NCI-H1930 (cell line): ENCODE measurements at regions not wholly inside any gene's neighbourhood (a gene's known extent, or its start where the extent isn't known, plus 50 kb on each side); places are given as distances from the start of the nearest gene placed in this dataset.
"Not testable (repeated sequence)": the region's sequence is repeated elsewhere in the genome, so short reads cannot be mapped to it uniquely, and the experiment has no call there.

Experiments
- DNase-seq, 2 experiments: peaks; one replicate each; lab custom pipeline; 2025; lab: John Stamatoyannopoulos, UW

GRCh38 chr14:35938770-35939169 is 112.6 kb downstream of the BRMS1L start:
- DNase-seq = peak; percentile 52 to 68

GRCh38 chr14:35934499-35934898 is 108.4 kb downstream of the BRMS1L start:
- no peak for DNase-seq

- no peak for DNase-seq
Observed at GRCh38 chr14:35932659-35933159, 106.6 kb downstream of the BRMS1L start.

DNA sequence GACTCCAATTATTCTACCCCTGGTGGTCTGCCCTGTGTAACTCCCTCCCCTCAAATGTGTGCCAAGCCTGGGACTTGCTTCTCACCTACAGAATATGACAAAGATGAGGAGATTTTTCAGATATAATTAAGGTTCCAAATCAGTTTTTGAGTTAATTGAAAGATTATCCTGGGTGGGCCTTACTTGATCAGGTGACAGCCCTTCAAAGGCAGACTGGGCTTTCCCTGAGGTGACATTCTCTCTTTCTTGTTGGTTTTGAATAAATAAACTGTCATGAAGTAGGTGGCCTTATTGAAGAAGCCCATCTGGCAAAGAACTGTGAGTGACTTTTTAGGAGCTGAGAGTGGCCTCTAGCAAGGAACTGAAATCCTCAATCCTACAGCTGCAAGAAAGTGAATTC is 106.0 kb downstream of the BRMS1L start:
- no peak for DNase-seq

DNA sequence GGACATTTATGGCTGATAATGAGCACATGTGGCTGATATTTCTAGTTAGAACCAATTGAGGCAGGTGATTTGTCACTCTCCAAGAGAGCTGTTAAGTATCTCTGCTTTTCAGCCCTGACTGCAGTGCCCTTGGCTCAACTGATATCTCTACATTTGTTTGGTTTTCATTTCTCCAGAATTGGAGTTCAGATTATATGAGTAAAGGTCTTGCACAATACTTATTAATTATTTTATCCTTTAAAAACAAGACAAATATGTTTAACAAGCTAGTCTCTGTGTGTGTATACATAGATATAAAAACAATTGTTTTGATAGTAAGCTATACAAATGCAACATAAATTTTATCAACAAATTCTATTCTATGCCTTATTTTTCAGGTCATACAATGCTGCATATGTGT is 105.2 kb downstream of the BRMS1L start:
- DNase-seq = no peak

DNA sequence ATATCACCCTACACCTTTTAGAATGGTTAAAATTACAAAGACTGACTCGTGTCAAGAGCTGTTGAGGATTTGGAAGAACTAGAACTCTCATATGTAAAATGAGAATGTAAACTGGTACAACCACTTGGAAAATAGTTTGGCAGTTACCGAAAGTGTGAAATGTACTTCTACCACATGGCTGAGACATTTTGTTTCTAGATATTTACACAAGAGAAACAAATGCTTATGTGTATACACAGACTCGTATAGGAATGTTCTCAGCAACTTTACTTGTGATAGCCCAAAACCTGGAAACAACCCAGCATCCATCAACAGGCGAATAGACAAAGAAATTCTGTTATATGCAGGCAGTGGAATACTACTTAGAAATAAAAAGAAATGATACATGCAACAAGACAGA is 103.0 kb downstream of the BRMS1L start:
- no peak for DNase-seq

- no peak for DNase-seq
Observed at GRCh38 chr14:35927727-35928126, 101.6 kb downstream of the BRMS1L start.

- no peak for DNase-seq
Observed at GRCh38 chr14:35925319-35925718, 99.2 kb downstream of the BRMS1L start.

GRCh38 chr14:35922590-35922989 is 96.5 kb downstream of the BRMS1L start:
- DNase-seq = not testable (repeated sequence)

DNA sequence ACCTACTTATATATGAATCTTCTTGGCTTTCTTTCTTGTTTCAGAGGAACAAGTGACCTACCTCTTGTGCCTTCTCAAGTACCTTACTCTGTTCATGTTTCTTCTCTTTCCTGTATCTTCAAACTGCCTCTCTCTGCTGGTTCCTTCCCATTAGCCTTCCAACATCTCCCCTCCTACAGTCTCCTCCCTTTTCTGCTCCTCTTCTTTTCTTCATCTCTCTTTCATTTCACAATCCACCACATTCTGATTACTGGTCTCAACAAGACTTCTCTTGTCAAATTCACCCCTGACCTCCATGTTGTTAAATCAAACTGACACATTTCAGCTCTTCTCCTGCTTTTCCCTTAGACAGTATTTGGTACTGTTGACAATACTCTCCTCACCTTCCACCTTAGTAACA is 95.6 kb downstream of the BRMS1L start:
- no peak for DNase-seq
